GM12878 (cell line): ENCODE measurements at regions not wholly inside any gene's neighbourhood (a gene's known extent, or its start where the extent isn't known, plus 50 kb on each side); places are given as distances from the start of the nearest gene placed in this dataset.

ENCODE experiments used
- CEBPB ChIP-seq, 2 experiments: fragments of 150-350 bp in 1 of 2; IDR thresholded peaks; 2 replicates each; pipeline ENCODE4 v1.6.1; 2012 to 2014; ENCODE audit warnings: low read depth in 2 of 2, low read length in 2 of 2, borderline replicate concordance in 1 of 2, inconsistent platforms in 1 of 2
- CHD1 ChIP-seq: IDR thresholded peaks from 2 replicates; pipeline ENCODE4 v1.6.1; 2012; ENCODE audit warnings: low read depth, low read length, improper control_type of control experiment
- CTCF ChIP-seq, 3 experiments: IDR thresholded peaks in 2 of 3; conservative IDR thresholded peaks in 1 of 3; 2 replicates each; pipeline ENCODE4 v1.5.1; 2011; ENCODE audit warnings: low read depth in 3 of 3, low read length in 3 of 3, mild to moderate bottlenecking in 3 of 3, control low read depth in 2 of 3, moderate library complexity in 2 of 3, inconsistent platforms in 1 of 3, mixed read lengths in 1 of 3; ENCODE audit not compliant: control insufficient read depth in 2 of 3, insufficient read depth in 1 of 3; ENCODE audit errors: extremely low read depth in 1 of 3
- ELK1 ChIP-seq: IDR thresholded peaks from 2 replicates; pipeline ENCODE4 v1.6.1; 2012; ENCODE audit warnings: low read depth, low read length, improper control_type of control experiment
- EP300 ChIP-seq, 2 experiments: fragments of 150-350 bp in 1 of 2; IDR thresholded peaks; 2 replicates each; pipeline ENCODE4 v1.6.1; 2011 to 2012; ENCODE audit warnings: low read depth in 2 of 2, low read length in 2 of 2, borderline replicate concordance in 1 of 2, improper control_type of control experiment in 1 of 2, inconsistent platforms in 1 of 2; ENCODE audit not compliant: control insufficient read depth in 1 of 2
- JUND ChIP-seq: IDR thresholded peaks from 2 replicates; pipeline ENCODE4 v1.6.1; 2012; ENCODE audit warnings: low read depth, mild to moderate bottlenecking, low read length, improper control_type of control experiment, moderate library complexity
- MXI1 ChIP-seq: fragments of 150-350 bp; IDR thresholded peaks from 2 replicates; pipeline ENCODE4 v1.6.1; 2011; ENCODE audit warnings: low read depth, mild to moderate bottlenecking, inconsistent platforms, low read length, improper control_type of control experiment
- POLR2A ChIP-seq: IDR thresholded peaks from 2 replicates; pipeline ENCODE4 v1.6.1; 2011; ENCODE audit warnings: low read depth, mild to moderate bottlenecking, low read length
- REST ChIP-seq: IDR thresholded peaks from 2 replicates; pipeline ENCODE4 v1.6.1; 2012; ENCODE audit warnings: mild to moderate bottlenecking, low read depth, low read length
- RFX5 ChIP-seq: IDR thresholded peaks from 2 replicates; pipeline ENCODE4 v1.6.1; 2011; ENCODE audit warnings: low read depth, low read length, improper control_type of control experiment
- SUZ12 ChIP-seq: fragments of 200-600 bp; sonication (generic); IDR thresholded peaks from one replicate; pipeline ENCODE4 v1.6.1; 2018; ENCODE audit warnings: antibody characterized with exemption, mild to moderate bottlenecking; ENCODE audit not compliant: unreplicated experiment
- YY1 ChIP-seq: IDR thresholded peaks from 2 replicates; pipeline ENCODE4 v1.6.1; 2011; ENCODE audit warnings: low read depth, mild to moderate bottlenecking, low read length
- ZSCAN29 ChIP-seq: fragments of 450-650 bp; IDR thresholded peaks from 2 replicates; pipeline ENCODE4 v1.6.1; 2017; ENCODE audit warnings: mild to moderate bottlenecking, moderate library complexity

GRCh38 chr11:92870196-92870832 lies 99.1 kb upstream of the MTNR1B start:
- TF ChIP-seq ELK1 = no peak
- TF ChIP-seq RFX5 = no peak
- no peak for TF ChIP-seq SUZ12
- no peak for TF ChIP-seq CHD1
- no peak for TF ChIP-seq CTCF (IDR thresholded peaks at IDR 0.05 in 2 of 3, conservative IDR thresholded peaks at IDR 0.05 in 1 of 3; ENCODE audit: control insufficient read depth in 2 of 3, extremely low read depth in 1 of 3, insufficient read depth in 1 of 3, low read depth in 3 of 3, low read length in 3 of 3)
- no peak for TF ChIP-seq JUND
- no peak for TF ChIP-seq CEBPB (IDR thresholded peaks at IDR 0.05; ENCODE audit: borderline replicate concordance in 1 of 2, low read depth in 2 of 2, low read length in 2 of 2)
- no peak for TF ChIP-seq ZSCAN29
- TF ChIP-seq YY1 = no peak
- no peak for TF ChIP-seq REST
- no peak for TF ChIP-seq POLR2A
- no peak for TF ChIP-seq EP300 (IDR thresholded peaks at IDR 0.05; ENCODE audit: borderline replicate concordance in 1 of 2, control insufficient read depth in 1 of 2, low read depth in 2 of 2, low read length in 2 of 2)
- TF ChIP-seq MXI1 = no peak
